G401 (cell line): ENCODE measurements at regions not wholly inside any gene's neighbourhood (a gene's known extent, or its start where the extent isn't known, plus 50 kb on each side); places are given as distances from the start of the nearest gene placed in this dataset.
A peak's percentile ranks its signal among the peaks of the same experiment; 100 is the strongest.

Experiments used
- DNase-seq: peaks from one replicate; pipeline ENCODE4 v3.0.0-alpha.2; 2015; ENCODE audit warnings: low spot score
- in situ Hi-C: cut with HindIII; loops from 2 replicates; pipeline ENCODE4 v1.10.0; 2016; ENCODE audit warnings: low sequenced_read_pairs, mixed read lengths

- in situ Hi-C loops = no loop called here
- no peak for DNase-seq
Measured at GRCh38 chr10:33556103-33556502, 221.6 kb upstream of the NRP1 start.

DNA sequence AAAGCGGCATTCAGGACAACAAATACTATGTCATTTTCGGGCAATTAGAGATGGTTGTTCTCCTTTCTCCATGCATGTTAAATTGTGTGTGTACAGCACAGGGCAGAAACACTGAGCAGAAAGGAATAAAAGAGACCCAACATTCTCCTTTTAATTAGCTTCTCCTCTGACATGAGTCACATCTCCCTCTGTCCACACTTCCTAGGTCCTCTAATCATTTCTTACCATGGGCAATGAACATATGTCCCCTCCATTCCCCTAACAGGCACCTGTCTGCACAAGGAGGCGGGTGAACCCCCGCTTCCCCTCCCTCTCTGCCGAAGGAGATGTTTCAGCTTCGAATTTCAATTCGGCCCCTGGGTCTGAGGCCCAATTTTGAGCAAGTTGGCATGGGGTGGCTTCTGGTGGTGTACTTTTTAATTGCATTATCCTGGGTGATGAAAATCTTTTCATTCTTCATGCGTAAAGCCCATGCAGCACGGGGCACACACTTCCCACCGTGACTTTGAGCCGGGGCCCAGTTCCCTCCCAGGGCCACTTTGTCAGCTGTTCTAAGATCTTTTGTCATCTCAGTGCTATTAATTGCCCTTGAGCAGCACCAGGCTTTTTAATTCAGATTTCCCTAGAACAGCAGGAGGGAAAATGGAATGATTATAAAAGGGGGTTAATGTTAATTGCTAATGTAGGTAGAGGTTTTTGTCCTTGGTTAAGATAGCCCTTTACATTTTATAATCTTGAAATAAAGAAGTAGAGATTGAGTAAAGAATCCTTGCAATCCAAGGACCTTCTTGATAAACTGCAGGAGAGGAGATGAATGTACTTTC is 219.5 kb upstream of the NRP1 start:
- DNase-seq = no peak
- in situ Hi-C loops = no loop called here

- in situ Hi-C loops = no loop called here
- no peak for DNase-seq
Measured at GRCh38 chr10:33552290-33552689, 217.8 kb upstream of the NRP1 start.

- no peak for DNase-seq
- in situ Hi-C loops = no loop called here
Measured at GRCh38 chr10:33550811-33551210, 216.3 kb upstream of the NRP1 start.

DNA sequence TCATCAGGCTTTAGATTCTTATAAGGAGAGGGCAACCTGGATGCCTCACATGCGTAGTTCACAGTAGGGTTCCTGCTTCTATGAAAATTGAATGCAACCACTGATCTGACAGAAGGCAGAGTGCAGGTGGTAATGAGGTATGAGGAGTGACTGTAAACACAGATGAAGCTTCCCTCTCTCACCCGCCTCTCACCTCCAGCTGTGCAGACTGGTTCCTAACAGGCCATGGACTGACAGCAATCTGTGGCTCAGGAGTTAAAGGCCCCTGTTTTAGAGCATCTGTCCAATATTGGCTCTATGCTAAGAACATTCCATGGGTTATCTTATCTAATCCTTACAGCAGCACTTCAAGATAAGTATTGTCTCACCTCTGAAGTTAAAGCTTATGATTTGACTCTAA is 213.5 kb upstream of the NRP1 start:
- in situ Hi-C loops = no loop called here
- DNase-seq = no peak

- DNase-seq = no peak
- in situ Hi-C loops = no loop called here
Measured at GRCh38 chr10:33546031-33546430, 211.6 kb upstream of the NRP1 start.

GRCh38 chr10:33542752-33543505 is 208.5 kb upstream of the NRP1 start:
- no peak for DNase-seq
- in situ Hi-C loops = no loop called here

DNA sequence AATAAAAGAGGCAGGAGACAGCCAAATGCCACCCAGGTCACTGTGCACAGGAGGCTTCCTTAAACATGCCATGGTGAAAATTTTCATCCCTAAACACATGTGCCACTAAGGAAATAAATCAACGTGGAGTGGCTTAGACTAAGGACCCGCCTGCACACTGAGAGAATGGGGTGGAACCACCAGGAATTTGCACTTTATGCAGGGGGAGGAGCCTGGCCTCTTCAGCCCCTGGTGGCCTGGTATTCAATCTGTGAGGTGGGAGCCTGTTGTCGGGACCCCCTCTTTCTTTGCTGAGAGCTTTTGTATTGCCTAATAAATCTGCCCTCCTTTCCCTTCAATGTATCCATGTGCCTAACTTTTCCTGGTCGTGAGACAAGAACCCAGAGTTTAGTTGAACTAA is 204.6 kb upstream of the NRP1 start:
- DNase-seq = no peak

DNA sequence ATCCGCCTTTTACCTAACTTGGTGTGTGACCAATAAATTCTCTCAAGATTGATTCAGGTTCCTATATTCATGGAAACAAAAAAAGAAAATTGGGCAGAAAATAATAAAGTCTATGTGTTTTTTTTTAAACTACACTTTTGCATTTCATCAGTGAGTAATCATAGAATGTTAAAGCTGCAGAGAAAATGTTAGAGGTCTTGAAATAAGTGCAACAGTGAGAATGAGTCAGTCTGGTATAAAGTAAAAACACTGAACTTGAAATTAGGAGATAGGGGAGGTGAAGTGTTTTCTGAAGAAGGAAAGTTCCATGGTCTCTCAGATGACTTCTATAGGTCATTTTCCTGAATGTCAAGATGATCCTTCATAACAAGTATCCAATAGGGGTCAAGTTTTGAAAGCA is 202.6 kb upstream of the NRP1 start:
- no peak for DNase-seq
- in situ Hi-C loops = no loop called here

More for the DNA sequence above, 204.6 kb upstream of the NRP1 start:
- in situ Hi-C loops = no loop called here

GRCh38 chr10:33536508-33536907 is 202.0 kb upstream of the NRP1 start:
- in situ Hi-C loops = no loop called here
- no peak for DNase-seq

GRCh38 chr10:33535866-33536265 is 201.4 kb upstream of the NRP1 start:
- DNase-seq = no peak
- in situ Hi-C loops = no loop called here

DNA sequence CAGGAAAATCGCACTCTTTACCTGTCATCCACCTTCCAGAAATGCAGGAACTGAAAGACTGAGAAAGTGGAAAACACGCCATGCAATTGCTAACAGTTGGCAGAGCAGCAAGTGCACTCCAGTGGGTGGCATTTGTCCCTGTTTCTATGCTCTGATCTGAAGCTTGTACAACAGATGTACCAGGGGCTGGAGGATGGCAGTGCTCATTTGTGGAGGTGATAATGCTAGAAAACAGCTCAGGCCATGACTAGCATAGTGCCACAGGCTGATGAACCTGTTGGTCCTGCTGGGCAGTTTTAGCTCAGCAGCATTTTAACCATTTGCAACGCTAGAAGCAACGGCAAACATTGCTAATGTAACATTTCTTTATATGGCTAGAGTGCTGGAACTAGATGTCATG is 199.9 kb upstream of the NRP1 start:
- DNase-seq = peak; percentile 2
- in situ Hi-C loops = no loop called here

DNA sequence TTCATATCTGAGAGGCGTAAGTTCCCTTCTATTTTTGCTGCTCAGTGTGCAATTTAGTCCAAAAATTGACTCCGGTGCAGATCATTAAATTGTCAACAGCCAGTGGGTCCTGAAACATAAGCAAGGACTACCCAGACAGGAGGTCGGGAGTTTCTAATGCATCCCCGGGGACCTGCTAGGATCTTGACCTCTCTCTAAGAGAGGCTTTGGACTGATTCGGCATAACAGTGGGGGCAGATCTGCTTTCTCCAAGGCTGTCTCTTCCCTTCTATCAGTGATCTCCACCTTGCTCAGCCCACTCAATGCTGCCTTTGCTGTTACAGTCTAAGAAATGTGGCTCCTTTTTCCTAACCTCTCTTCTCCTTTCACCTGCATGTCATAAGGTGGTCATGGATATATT is 199.1 kb upstream of the NRP1 start:
- in situ Hi-C loops = no loop called here

DNA sequence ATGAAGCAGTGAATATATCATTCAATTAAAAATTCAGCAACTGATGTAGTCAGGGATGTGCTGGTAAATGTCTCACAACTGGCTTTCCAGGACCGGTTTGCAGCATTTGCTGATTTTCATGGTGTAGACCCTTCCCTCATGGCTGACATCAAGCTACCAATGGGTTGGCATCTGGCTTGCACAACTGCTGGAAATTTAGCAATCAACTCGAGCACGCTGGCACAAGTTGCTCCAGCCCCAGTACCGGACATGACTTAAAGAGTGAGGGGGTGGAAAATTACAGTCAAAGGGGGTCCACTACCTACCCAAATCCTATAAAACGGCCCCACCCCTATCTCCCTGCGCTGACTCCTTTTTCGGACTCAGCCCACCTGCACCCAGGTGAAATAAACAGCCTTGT is 198.4 kb upstream of the NRP1 start:
- in situ Hi-C loops = no loop called here
- DNase-seq = no peak

More for the DNA sequence above, 199.1 kb upstream of the NRP1 start:
- no peak for DNase-seq

DNA sequence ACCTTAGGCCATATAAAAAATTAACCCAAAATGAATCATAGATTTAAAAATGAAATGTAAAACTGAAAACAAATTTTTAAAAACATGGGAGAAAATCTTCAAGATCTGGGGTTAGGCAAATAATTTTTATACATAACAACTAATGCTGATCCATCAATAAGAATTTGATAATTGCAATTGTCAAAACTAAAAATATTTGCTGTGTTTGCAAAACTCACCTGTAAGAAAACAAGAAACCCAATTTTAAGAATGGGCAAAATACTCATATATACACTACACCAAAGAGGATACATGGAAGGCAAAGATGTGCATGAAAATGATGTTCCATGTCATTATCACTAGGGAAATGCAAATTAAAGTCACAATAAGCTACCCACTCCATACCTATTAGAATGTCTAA is 194.8 kb upstream of the NRP1 start:
- in situ Hi-C loops = no loop called here

GRCh38 chr10:33524966-33525365 is 190.5 kb upstream of the NRP1 start:
- in situ Hi-C loops = no loop called here
- DNase-seq = no peak

More for the DNA sequence above, 194.8 kb upstream of the NRP1 start:
- no peak for DNase-seq

GRCh38 chr10:33524041-33524440 is 189.6 kb upstream of the NRP1 start:
- in situ Hi-C loops = no loop called here
- no peak for DNase-seq

DNA sequence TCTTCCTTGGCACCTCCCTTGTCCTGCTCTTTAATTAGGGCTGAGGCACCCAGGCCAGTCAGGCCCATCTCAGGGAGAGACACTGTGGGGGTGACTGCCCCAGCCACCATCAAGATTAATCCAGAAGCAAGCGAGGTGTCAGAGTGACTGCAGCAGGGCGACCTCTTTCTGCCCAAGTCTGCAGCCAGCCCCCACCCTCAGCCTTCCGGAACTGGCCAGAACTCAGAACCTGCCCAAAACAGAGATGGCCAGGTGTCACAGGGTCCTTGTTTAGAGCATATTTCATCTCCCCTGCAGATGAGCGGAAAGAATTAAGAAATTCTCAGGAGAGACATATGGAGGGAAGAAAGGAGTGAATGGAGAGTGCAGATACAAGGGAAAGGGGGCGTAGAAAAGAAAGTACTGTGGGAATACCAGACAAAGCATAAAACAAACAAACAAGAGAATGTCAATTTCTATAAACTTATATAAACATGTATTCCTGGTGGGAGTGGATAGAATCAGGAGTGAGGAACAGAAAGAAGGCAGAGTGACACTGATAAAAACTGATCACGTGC is 188.8 kb upstream of the NRP1 start:
- in situ Hi-C loops = no loop called here
- no peak for DNase-seq

DNA sequence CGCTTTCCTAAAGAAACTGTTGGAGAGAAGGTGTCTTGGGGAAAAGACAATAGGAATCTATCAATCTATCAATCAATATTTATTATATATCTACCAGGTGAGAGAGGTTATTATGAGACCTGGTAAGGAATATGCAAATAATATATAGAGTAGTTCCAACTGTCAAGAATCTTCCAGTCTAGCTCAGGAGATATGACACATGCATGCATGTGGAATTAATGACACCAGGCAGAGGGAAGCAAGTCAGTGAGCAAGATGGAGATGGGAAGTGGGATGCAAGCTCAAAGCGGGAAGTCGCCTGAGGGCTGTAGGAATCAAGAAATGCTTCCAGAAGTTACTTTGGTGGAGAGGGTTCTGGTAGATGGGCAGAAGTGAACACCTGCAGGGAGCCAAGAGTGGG is 187.4 kb upstream of the NRP1 start:
- in situ Hi-C loops = no loop called here
- DNase-seq = no peak

- in situ Hi-C loops = no loop called here
Measured at GRCh38 chr10:33521062-33521461, 186.6 kb upstream of the NRP1 start.

More at GRCh38 chr10:33521062-33521461, 186.6 kb upstream of the NRP1 start:
- DNase-seq = no peak
